ENCODE measurements at regions not wholly inside any gene's neighbourhood (a gene's known extent, or its start where the extent isn't known, plus 50 kb on each side); places are given as distances from the start of the nearest gene placed in this dataset.

- Histone ChIP-seq H3K9me3 (no peaks in the 10 kb centered on the region), H3K27me3 (no peaks in the 10 kb centered on the region), H3K4me3 (replicated peaks in 1 of 3) (no peak overlapping the region), H3K4me1 (no peaks in the 10 kb centered on the region), H3K27ac (no peak overlapping the region), H3K36me3 (no peaks in the 10 kb centered on the region)
- WGBS, 2 donors, result 85 to 92% methylated on average over 4 of the region's 4 CpGs
- TF ChIP-seq POLR2A (IDR thresholded peaks at IDR 0.05) (no peak), CTCF (IDR thresholded peaks at IDR 0.05) (no peak)
- DNase-seq, result no peak
- intact Hi-C loops (cut with DNase I), result no loop called here
Measured at GRCh38 chr2:125746321-125747164, 909.4 kb upstream of the GYPC start.

GRCh38 chr2:125747165-125747425 lies 908.9 kb upstream of the GYPC start:
- Histone ChIP-seq H3K27ac (no peak overlapping the region), H3K4me3 (replicated peaks in 1 of 3) (no peak overlapping the region), H3K9me3 (no peaks in the 10 kb centered on the region), H3K4me1 (no peaks in the 10 kb centered on the region), H3K36me3 (no peaks in the 10 kb centered on the region), H3K27me3 (no peaks in the 10 kb centered on the region)
- intact Hi-C loops (cut with DNase I), result no loop called here
- TF ChIP-seq POLR2A (IDR thresholded peaks at IDR 0.05) (no peak), CTCF (IDR thresholded peaks at IDR 0.05) (no peak)
- DNase-seq, result no peak

- H3K27ac ChIP-seq, result no peak overlapping the region
- no peaks in the 10 kb centered on the region for H3K36me3 ChIP-seq
- no peaks in the 10 kb centered on the region for H3K4me1 ChIP-seq
- intact Hi-C loops (cut with DNase I), result no loop called here
- WGBS, 2 donors, result 79 to 83% methylated on average over 4 of the region's 4 CpGs
- H3K4me3 ChIP-seq (replicated peaks in 1 of 3), result no peak overlapping the region
- H3K27me3 ChIP-seq, result no peaks in the 10 kb centered on the region
- no peaks in the 10 kb centered on the region for H3K9me3 ChIP-seq
- no peak for DNase-seq
- no peak for TF ChIP-seq POLR2A (IDR thresholded peaks at IDR 0.05)
- no peak for TF ChIP-seq CTCF (IDR thresholded peaks at IDR 0.05)
Measured at GRCh38 chr2:125756431-125756830, 899.5 kb upstream of the GYPC start.

- H3K27ac ChIP-seq, result no peak overlapping the region
- intact Hi-C loops (cut with DNase I), result no loop called here
- no peaks in the 10 kb centered on the region for H3K27me3 ChIP-seq
- no peaks in the 10 kb centered on the region for H3K36me3 ChIP-seq
- H3K4me3 ChIP-seq (replicated peaks in 1 of 3), result no peak overlapping the region
- no peak for TF ChIP-seq POLR2A (IDR thresholded peaks at IDR 0.05)
- no peak for TF ChIP-seq CTCF (IDR thresholded peaks at IDR 0.05)
- H3K9me3 ChIP-seq, result no peaks in the 10 kb centered on the region
- no peak for DNase-seq
- no peaks in the 10 kb centered on the region for H3K4me1 ChIP-seq
- WGBS, 2 donors, result 76 to 88% methylated on average over 1 of the region's 1 CpG
Measured at GRCh38 chr2:125796784-125797183, 859.2 kb upstream of the GYPC start.

GRCh38 chr2:125797192-125797591 lies 858.8 kb upstream of the GYPC start:
- Histone ChIP-seq H3K27ac (no peak overlapping the region), H3K27me3 (no peaks in the 10 kb centered on the region), H3K4me3 (replicated peaks in 1 of 3) (no peak overlapping the region), H3K4me1 (no peaks in the 10 kb centered on the region), H3K36me3 (no peaks in the 10 kb centered on the region), H3K9me3 (no peaks in the 10 kb centered on the region)
- intact Hi-C loops (cut with DNase I), result no loop called here
- no peak for TF ChIP-seq POLR2A (IDR thresholded peaks at IDR 0.05)
- no peak for DNase-seq
- WGBS, 2 donors, result 82 to 84% methylated on average over 4 of the region's 4 CpGs
